CD4-positive, alpha-beta T cell treated with Interleukin-6 for 4 hours (primary cell): ENCODE measurements at regions not wholly inside any gene's neighbourhood (a gene's known extent, or its start where the extent isn't known, plus 50 kb on each side); places are given as distances from the start of the nearest gene placed in this dataset.
"Not testable (repeated sequence)": the region's sequence is repeated elsewhere in the genome, so short reads cannot be mapped to it uniquely, and the experiment has no call there.

ENCODE experiments used
- DNase-seq: peaks from one replicate; pipeline ENCODE4 v3.0.0-alpha.2; 2020; ENCODE audit warnings: mixed read lengths

GRCh38 chr14:21874167-21874566 lies 200.5 kb upstream of the OR4E1 start:
- DNase-seq = peak; percentile 46

GRCh38 chr14:21868442-21869046 lies 194.9 kb upstream of the OR4E1 start:
- peak; percentile 82 for DNase-seq

- no peak for DNase-seq
These were observed 193.9 kb upstream of the OR4E1 start for GRCh38 chr14:21867541-21867940.

DNA sequence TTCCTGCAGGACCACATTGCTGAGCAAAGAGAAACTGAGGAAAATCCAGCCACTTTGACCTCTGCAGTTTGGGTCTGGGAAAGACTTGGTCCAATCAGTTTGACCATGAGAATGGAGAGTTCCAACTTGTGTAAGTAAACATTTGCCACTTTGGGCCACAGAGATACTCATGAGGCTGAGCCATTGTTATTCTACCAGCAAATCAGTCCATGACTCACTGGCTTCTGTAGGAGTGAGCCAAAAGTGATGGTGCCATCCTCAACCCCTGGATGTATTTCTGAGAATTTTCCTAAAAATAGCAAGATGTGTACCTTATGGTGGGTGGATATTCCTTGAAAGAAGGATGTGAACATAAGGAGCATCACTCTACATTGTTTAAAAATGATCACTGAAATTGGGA lies 192.9 kb upstream of the OR4E1 start:
- DNase-seq = no peak

DNA sequence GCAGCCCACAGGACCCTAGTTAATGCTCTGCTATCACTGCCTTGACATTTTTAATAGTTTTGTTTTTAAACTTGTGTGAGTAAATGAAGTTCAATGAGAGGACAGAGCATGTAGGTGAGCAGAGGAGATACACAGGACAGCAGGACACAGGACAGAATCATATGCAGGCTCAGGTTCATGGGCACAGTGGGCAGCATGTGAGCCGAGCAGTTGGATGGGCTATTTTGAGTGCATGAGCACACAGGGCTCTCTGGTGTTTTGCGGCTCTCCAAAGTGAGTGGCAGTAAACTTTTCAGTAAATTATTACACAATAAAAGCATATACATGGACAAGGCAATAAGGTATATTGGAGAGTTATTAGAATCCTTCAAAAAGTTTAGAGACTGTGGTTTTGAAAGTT lies 189.7 kb upstream of the OR4E1 start:
- no peak for DNase-seq

GRCh38 chr14:21861153-21861552 lies 187.5 kb upstream of the OR4E1 start:
- no peak for DNase-seq

DNA sequence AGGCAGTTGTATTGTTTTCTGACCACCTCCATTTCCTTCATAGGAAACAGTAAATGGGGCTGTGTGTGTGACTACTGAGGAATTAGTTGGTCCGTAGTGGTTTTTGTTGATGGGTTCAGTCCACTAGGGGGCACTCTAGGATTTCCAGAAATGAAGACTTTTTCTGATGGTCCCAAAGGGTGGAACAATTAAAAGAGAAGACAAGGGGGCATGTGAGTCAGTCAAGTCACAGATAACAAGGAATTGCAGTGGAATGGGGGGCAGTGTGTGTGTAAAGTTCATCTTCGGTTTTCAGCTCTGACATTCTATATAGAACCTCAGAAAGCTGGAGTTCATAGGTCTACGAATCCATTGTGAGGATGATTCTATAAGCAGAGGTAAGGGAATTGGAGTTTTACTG lies 186.6 kb upstream of the OR4E1 start:
- DNase-seq = peak; percentile 58

GRCh38 chr14:21852775-21853174 lies 179.2 kb upstream of the OR4E1 start:
- peak; percentile 31 for DNase-seq

DNA sequence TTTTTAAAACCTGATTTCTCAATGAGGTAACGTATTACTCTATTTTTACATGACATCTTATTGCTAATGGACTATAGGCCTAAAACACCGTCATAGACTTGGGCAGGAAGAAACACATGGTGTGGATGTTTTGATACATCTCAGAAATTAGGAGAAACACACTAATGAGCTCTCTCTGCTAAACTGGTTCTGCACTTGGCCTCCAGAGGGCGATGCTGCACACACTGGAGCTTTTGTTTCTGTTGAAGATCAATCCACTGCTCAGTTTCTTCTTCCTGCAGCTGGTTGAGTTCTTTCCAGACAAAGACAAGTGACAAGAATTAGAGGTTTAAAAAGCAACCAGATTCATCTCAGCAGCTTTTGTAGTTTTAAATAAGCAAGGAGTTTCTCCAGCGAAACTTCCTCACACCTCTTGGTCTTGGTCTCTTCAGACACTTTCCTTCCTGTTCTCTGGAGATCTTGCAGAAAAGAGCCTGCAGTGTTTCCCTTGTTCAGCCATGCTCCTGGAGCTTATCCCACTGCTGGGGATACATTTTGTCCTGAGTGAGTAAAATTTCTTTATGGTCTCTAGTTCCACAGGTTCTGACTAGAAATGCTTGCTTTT lies 178.5 kb upstream of the OR4E1 start:
- peak; percentile 79 for DNase-seq

DNA sequence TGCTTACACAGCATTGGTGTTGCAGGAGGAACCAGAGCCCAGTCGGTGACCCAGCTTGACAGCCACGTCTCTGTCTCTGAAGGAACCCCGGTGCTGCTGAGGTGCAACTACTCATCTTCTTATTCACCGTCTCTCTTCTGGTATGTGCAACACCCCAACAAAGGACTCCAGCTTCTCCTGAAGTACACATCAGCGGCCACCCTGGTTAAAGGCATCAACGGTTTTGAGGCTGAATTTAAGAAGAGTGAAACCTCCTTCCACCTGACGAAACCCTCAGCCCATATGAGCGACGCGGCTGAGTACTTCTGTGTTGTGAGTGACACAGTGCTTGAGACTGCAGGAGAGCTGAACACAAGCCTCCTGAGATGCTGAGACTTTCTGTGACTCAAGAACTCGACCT lies 173.3 kb upstream of the OR4E1 start:
- DNase-seq = peak; percentile 44

- peak; percentile 72 for DNase-seq
These were observed 172.7 kb upstream of the OR4E1 start for GRCh38 chr14:21846227-21846885.

DNA sequence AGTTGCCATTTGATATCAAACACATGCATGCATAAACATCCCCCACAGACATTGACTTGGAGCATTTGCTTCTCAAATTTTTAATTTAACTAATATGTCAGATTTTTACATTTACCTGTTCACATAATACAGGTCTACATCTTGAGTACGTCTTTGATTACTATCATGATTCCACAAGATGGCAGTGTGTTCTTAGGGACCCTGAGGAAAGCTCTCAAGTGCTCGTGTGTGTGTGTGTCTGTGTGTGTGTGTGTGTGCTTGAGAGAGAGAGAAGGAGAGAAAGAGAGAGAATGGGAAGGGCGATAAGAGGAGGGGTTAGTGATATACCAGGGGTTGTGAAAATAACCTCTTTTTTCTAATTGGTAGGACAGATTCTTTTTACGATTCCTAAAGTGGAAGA lies 167.1 kb upstream of the OR4E1 start:
- peak; percentile 18 for DNase-seq

- no peak for DNase-seq
These were observed 160.2 kb upstream of the OR4E1 start for GRCh38 chr14:21833836-21834235.

DNA sequence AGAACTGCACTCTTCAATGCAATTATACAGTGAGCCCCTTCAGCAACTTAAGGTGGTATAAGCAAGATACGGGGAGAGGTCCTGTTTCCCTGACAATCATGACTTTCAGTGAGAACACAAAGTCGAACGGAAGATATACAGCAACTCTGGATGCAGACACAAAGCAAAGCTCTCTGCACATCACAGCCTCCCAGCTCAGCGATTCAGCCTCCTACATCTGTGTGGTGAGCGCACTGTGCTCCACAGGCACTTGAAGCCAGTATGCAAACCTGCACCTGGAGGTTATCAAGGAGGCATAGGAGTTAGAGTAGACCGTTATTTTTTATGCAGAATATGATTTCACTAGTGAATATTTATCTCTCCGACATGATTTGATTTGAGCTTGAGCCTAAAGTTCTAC lies 152.2 kb upstream of the OR4E1 start:
- no peak for DNase-seq

- peak; percentile 55 for DNase-seq
These were observed 151.6 kb upstream of the OR4E1 start for GRCh38 chr14:21825149-21825743.

GRCh38 chr14:21822109-21822508 lies 148.5 kb upstream of the OR4E1 start:
- no peak for DNase-seq

DNA sequence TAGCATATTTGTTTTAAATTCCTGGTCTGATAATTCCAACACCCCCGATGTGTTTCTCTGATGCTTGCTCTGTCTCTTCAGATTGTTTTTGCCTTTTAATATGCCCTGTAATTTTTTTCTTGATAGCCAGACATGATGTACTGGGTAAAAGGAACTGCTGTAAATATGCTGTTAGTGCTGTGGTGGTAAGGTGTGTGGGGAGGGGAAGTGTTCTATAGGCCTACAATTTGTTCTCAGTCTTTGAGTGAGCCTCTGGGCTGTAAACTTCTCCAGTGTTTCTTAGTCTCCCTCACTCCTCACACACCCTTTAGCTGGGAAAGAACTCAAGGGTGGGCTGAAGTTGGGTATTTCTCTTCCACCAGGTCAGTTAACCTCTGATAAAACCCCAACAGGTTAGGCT lies 147.0 kb upstream of the OR4E1 start:
- no peak for DNase-seq

GRCh38 chr14:21819891-21820290 lies 146.3 kb upstream of the OR4E1 start:
- not testable (repeated sequence) for DNase-seq

- not testable (repeated sequence) for DNase-seq
These were observed 143.4 kb upstream of the OR4E1 start for GRCh38 chr14:21817010-21817409.

DNA sequence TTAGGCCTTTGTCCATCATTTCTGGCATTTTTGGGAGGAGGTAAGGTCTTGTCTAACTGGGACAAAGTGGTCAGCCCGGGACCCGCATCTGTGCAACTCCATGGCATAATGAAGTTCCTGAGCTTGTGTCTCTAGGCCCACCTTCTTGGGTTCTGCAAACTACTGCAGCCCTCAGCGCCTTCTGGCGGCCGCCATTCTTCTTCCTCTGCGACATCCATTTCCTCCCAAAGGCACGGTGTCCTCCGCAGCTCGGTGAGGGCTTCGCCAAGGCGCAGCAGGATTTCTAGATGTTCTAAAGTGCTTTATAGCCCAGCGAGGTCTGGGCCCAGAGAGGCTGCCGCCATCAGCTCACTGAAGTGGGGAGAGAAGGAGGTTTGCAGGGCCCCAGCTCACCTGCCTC lies 134.4 kb upstream of the OR4E1 start:
- no peak for DNase-seq

DNA sequence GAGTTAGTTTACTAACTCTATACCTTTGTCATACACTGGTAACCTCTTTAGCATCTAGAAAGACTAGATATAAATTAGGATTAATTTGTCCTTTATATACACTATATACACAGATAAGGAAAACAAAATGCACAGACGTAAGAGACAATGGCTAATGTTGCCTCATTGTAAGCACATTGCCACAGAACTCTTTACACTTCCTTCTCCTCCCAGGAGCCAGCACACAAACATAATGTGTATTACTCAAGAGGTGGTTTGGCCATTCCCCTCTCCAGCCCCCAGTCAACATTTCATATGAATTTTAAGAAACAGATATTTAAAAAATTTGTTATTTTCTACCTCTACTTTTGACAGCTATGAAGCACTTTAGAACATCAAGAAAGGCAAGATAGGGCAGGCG lies 131.4 kb upstream of the OR4E1 start:
- no peak for DNase-seq

- no peak for DNase-seq
These were observed 128.8 kb upstream of the OR4E1 start for GRCh38 chr14:21802441-21802840.

GRCh38 chr14:21796916-21797315 lies 123.3 kb upstream of the OR4E1 start:
- DNase-seq = peak; percentile 45

DNA sequence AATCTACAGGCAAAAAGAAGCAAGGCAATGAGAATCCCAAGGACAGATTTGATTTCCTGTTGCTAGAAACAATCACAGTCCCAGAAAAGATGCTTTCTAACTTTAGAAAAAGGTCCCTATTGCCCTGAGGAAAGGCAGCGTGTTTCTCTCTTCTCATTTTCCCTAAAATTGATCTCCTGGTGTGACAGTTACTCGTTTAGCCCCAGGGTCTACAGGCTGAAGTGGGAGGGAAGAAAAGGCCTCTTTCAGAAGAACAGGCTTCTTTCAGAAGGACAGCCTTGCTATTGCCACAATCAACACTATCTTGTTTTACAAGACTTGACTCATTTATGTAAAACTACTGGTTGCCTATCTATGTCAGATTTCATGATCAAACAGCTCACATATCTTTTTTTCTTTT lies 121.8 kb upstream of the OR4E1 start:
- DNase-seq = no peak
